Adipose tissue (tissue), 3 donors: ENCODE measurements at regions not wholly inside any gene's neighbourhood (a gene's known extent, or its start where the extent isn't known, plus 50 kb on each side); places are given as distances from the start of the nearest gene placed in this dataset.

Source experiments
- H3K27ac ChIP-seq: one replicate; pipeline ENCODE4 v1.5.1; 2013; ENCODE audit warnings: low read depth, low read length
- WGBS, 3 donors: extraction: QIAGEN DNeasy Blood & Tissue Kit; methylation state at CpG; one replicate each; pipeline ENCODE4 v1.1.7; 2013; 5-methylcytosine and 5-hydroxymethylcytosine counted together
- donor health status: healthy with polysubstance abuse.
- donor health status: Bipolar disorder and iron deficiency.
- donor health status: healthy.

GRCh38 chr4:15376594-15376993 is 51.2 kb upstream of the C1QTNF7 start:
- WGBS, 3 donors, result 56 to 86% (median 86%) methylated on average over 2 of the region's 2 CpGs
- no peak overlapping the region for H3K27ac ChIP-seq
